ENCODE measurements at regions not wholly inside any gene's neighbourhood (a gene's known extent, or its start where the extent isn't known, plus 50 kb on each side); places are given as distances from the start of the nearest gene placed in this dataset.
A peak's percentile ranks its signal among the peaks of the same experiment; 100 is the strongest.
"Not testable (repeated sequence)": the region's sequence is repeated elsewhere in the genome, so short reads cannot be mapped to it uniquely, and the experiment has no call there.

DNA sequence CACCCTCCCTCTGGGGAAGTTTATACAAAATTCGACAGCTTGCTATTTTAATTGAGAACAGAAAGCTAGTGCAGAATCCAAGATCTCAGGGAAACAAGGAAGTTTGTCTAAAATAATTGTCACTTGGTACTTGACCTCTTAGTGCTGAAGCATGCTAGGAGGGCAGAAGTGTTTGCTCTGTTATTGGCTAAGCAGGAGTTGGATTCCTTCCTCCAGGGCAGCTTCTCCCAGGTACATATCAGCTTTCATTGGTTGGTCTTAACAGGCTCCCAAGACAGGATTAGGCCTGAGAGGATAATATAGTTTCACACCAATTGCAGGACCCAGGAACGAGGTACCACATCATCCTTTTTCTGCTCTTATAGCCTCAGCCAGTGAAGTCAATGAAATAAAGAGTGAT, 432.8 kb downstream of the IRX1 start:
- H3K36me3 ChIP-seq (ENCODE audit: control insufficient read depth in 2 of 3, insufficient read depth in 3 of 3, low read length in 3 of 3), result no peaks in the 10 kb centered on the region
- H3K4me1 ChIP-seq (ENCODE audit: control insufficient read depth in 2 of 3, insufficient read depth in 2 of 3, low read depth in 1 of 3, low read length in 3 of 3), result no peaks in the 10 kb centered on the region
- no peak overlapping the region for H3K27ac ChIP-seq (ENCODE audit: low read depth in 2 of 2, low read length in 2 of 2)
- no peak for FAIRE-seq
- TF ChIP-seq, protein P1, sequence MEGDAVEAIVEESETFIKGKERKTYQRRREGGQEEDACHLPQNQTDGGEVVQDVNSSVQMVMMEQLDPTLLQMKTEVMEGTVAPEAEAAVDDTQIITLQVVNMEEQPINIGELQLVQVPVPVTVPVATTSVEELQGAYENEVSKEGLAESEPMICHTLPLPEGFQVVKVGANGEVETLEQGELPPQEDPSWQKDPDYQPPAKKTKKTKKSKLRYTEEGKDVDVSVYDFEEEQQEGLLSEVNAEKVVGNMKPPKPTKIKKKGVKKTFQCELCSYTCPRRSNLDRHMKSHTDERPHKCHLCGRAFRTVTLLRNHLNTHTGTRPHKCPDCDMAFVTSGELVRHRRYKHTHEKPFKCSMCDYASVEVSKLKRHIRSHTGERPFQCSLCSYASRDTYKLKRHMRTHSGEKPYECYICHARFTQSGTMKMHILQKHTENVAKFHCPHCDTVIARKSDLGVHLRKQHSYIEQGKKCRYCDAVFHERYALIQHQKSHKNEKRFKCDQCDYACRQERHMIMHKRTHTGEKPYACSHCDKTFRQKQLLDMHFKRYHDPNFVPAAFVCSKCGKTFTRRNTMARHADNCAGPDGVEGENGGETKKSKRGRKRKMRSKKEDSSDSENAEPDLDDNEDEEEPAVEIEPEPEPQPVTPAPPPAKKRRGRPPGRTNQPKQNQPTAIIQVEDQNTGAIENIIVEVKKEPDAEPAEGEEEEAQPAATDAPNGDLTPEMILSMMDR (IDR thresholded peaks at IDR 0.05; ENCODE audit: borderline replicate concordance, extremely low read depth, insufficient read depth), result no peak
- no peaks in the 10 kb centered on the region for H3K9me3 ChIP-seq (ENCODE audit: control insufficient read depth in 2 of 3, insufficient read depth in 1 of 3, low read length in 3 of 3)
- DNase-seq, result peak in 1 of 5 donors; percentile 12
- no peak overlapping the region for H3K4me3 ChIP-seq (ENCODE audit: low read length in 3 of 3)
- no peaks in the 10 kb centered on the region for H3K27me3 ChIP-seq (ENCODE audit: control insufficient read depth, insufficient read depth, low read length)
- intact Hi-C loops (cut with DNase I), result no loop called here
- no peak overlapping the region for H3K9ac ChIP-seq (ENCODE audit: low read length in 3 of 3)

GRCh38 chr5:4033546-4033945, 437.9 kb downstream of the IRX1 start:
- H3K4me3 ChIP-seq (ENCODE audit: low read length in 3 of 3); H3K9ac ChIP-seq (ENCODE audit: low read length in 3 of 3); H3K4me1 ChIP-seq (ENCODE audit: control insufficient read depth in 2 of 3, insufficient read depth in 2 of 3, low read depth in 1 of 3, low read length in 3 of 3); H3K27ac ChIP-seq (ENCODE audit: low read depth in 2 of 2, low read length in 2 of 2); H3K27me3 ChIP-seq (ENCODE audit: control insufficient read depth, insufficient read depth, low read length); H3K9me3 ChIP-seq (ENCODE audit: control insufficient read depth in 2 of 3, insufficient read depth in 1 of 3, low read length in 3 of 3); FAIRE-seq; DNase-seq; intact Hi-C loops (cut with DNase I); H3K36me3 ChIP-seq (ENCODE audit: control insufficient read depth in 2 of 3, insufficient read depth in 3 of 3, low read length in 3 of 3): not testable (repeated sequence)

- H3K4me1 ChIP-seq (ENCODE audit: control insufficient read depth in 2 of 3, insufficient read depth in 2 of 3, low read depth in 1 of 3, low read length in 3 of 3), result no peaks in the 10 kb centered on the region
- no peaks in the 10 kb centered on the region for H3K9me3 ChIP-seq (ENCODE audit: control insufficient read depth in 2 of 3, insufficient read depth in 1 of 3, low read length in 3 of 3)
- no peak overlapping the region for H3K27ac ChIP-seq (ENCODE audit: low read depth in 2 of 2, low read length in 2 of 2)
- FAIRE-seq (no peak), DNase-seq (no peak)
- TF ChIP-seq, protein P1 (IDR thresholded peaks at IDR 0.05; ENCODE audit: borderline replicate concordance, extremely low read depth, insufficient read depth), result no peak
- no peaks in the 10 kb centered on the region for H3K36me3 ChIP-seq (ENCODE audit: control insufficient read depth in 2 of 3, insufficient read depth in 3 of 3, low read length in 3 of 3)
- intact Hi-C loops (cut with DNase I), result no loop called here
- no peaks in the 10 kb centered on the region for H3K27me3 ChIP-seq (ENCODE audit: control insufficient read depth, insufficient read depth, low read length)
- H3K4me3 ChIP-seq (ENCODE audit: low read length in 3 of 3), result no peak overlapping the region
- H3K9ac ChIP-seq (ENCODE audit: low read length in 3 of 3), result no peak overlapping the region
These were observed 441.2 kb downstream of the IRX1 start for GRCh38 chr5:4036861-4037260.

- intact Hi-C loops (cut with DNase I), result no loop called here
- no peak overlapping the region for H3K9ac ChIP-seq (ENCODE audit: low read length in 3 of 3)
- TF ChIP-seq, protein P1 (IDR thresholded peaks at IDR 0.05; ENCODE audit: borderline replicate concordance, extremely low read depth, insufficient read depth), result no peak
- H3K27ac ChIP-seq (ENCODE audit: low read depth in 2 of 2, low read length in 2 of 2), result no peak overlapping the region
- FAIRE-seq, result no peak
- no peaks in the 10 kb centered on the region for H3K27me3 ChIP-seq (ENCODE audit: control insufficient read depth, insufficient read depth, low read length)
- H3K4me1 ChIP-seq (ENCODE audit: control insufficient read depth in 2 of 3, insufficient read depth in 2 of 3, low read depth in 1 of 3, low read length in 3 of 3), result no peaks in the 10 kb centered on the region
- DNase-seq, result no peak
- H3K4me3 ChIP-seq (ENCODE audit: low read length in 3 of 3), result no peak overlapping the region
- no peaks in the 10 kb centered on the region for H3K36me3 ChIP-seq (ENCODE audit: control insufficient read depth in 2 of 3, insufficient read depth in 3 of 3, low read length in 3 of 3)
- no peaks in the 10 kb centered on the region for H3K9me3 ChIP-seq (ENCODE audit: control insufficient read depth in 2 of 3, insufficient read depth in 1 of 3, low read length in 3 of 3)
These were observed 443.4 kb downstream of the IRX1 start for GRCh38 chr5:4038994-4039393.

Measured in kidney (tissue), 13 donors.